GM12878 (cell line): ENCODE measurements at regions not wholly inside any gene's neighbourhood (a gene's known extent, or its start where the extent isn't known, plus 50 kb on each side); places are given as distances from the start of the nearest gene placed in this dataset.

Experiments used
- ATAC-seq: fragments of 200-7000 bp; cut with Tn5 transposase; 3 replicates; pipeline ENCODE4 v1.9.1; 2020; ENCODE audit warnings: mild to moderate bottlenecking, moderate library complexity
- BruUV-seq: library from RNA; stranded (reverse); fragments of 400-500 nt; replicated peaks from 2 replicates; lab custom pipeline; 2021; lab: Mats Ljungman, UMichigan
- CTCF ChIA-PET: fragments of 300-600 bp; sonication (Branson Sonifier 250); formaldehyde crosslinking; extraction: SDS; loops from one replicate; lab custom pipeline; 2021; ENCODE audit warnings: inconsistent platforms; lab: Yijun Ruan, JAX
- POLR2A ChIA-PET: fragments of 350-600 bp; formaldehyde crosslinking; extraction: SDS; loops from one replicate; lab custom pipeline; 2021; ENCODE audit warnings: inconsistent platforms; lab: Charles Lee
- RAD21 ChIA-PET: fragments of 300-600 bp; sonication (Branson Sonifier 250); formaldehyde crosslinking; loops from one replicate; lab custom pipeline; 2023; ENCODE audit warnings: antibody characterized with exemption; ENCODE audit not compliant: unreplicated experiment; lab: Charles Lee
- SMC1A ChIA-PET: fragments of 300-600 bp; sonication (Branson Sonifier 250); formaldehyde crosslinking; loops from one replicate; lab custom pipeline; 2023; ENCODE audit not compliant: unreplicated experiment, uncharacterized antibody; lab: Charles Lee
- DNase-seq: peaks from one replicate; pipeline ENCODE4 v3.0.0-alpha.2; 2011; ENCODE audit warnings: low read depth, low spot score
- FAIRE-seq: peaks from 3 replicates; lab custom pipeline; 2011; peaks lifted over from hg19 to GRCh38; lab: Jason Lieb, UNC
- H2AFZ ChIP-seq: 2 replicates; pipeline ENCODE4 v1.6.0; 2011; ENCODE audit warnings: low read depth, low read length, control low read depth; ENCODE audit not compliant: control insufficient read depth
- H3K27ac ChIP-seq: 2 replicates; pipeline ENCODE4 v1.5.1; 2011; ENCODE audit warnings: control low read depth; ENCODE audit not compliant: control insufficient read depth, insufficient read depth
- H3K27me3 ChIP-seq, 2 experiments: replicated peaks in 1 of 2; 2 replicates each; pipeline versions ENCODE4 v1.6.0 to v1.6.1; 2011; ENCODE audit warnings: low read length in 1 of 2; ENCODE audit not compliant: control insufficient read depth in 2 of 2, insufficient read depth in 2 of 2
- H3K36me3 ChIP-seq, 2 experiments: 2 replicates each; pipeline ENCODE4 v1.5.1; 2011; ENCODE audit warnings: low read length in 1 of 2; ENCODE audit not compliant: control insufficient read depth in 2 of 2, insufficient read depth in 2 of 2
- H3K4me1 ChIP-seq: 2 replicates; pipeline ENCODE4 v1.6.1; 2011; ENCODE audit warnings: mild to moderate bottlenecking, low read length, moderate library complexity, mixed read lengths; ENCODE audit not compliant: control insufficient read depth, insufficient read depth
- H3K4me2 ChIP-seq: 2 replicates; pipeline ENCODE4 v1.6.0; 2011; ENCODE audit warnings: control low read depth; ENCODE audit not compliant: control insufficient read depth, insufficient read depth
- H3K4me3 ChIP-seq: fragments of 200-600 bp; sonication (generic); 2 replicates; pipeline ENCODE4 v1.5.1; 2016
- H3K79me2 ChIP-seq: 2 replicates; pipeline ENCODE4 v1.6.0; 2011; ENCODE audit warnings: low read length; ENCODE audit not compliant: control insufficient read depth, insufficient read depth
- H3K9ac ChIP-seq: 2 replicates; pipeline ENCODE4 v1.8.0; 2011; ENCODE audit warnings: low read length, control low read depth, mixed read lengths; ENCODE audit not compliant: control insufficient read depth, insufficient read depth
- H3K9me3 ChIP-seq: replicated peaks from 3 replicates; pipeline ENCODE4 v1.5.1; 2011; ENCODE audit warnings: mild to moderate bottlenecking, low read length; ENCODE audit not compliant: control insufficient read depth, insufficient read depth
- H4K20me1 ChIP-seq: 2 replicates; pipeline ENCODE4 v1.6.0; 2011; ENCODE audit not compliant: control insufficient read depth, insufficient read depth
- ATF2 ChIP-seq: IDR thresholded peaks from 2 replicates; pipeline ENCODE4 v1.6.1; 2012; ENCODE audit warnings: low read length, inconsistent platforms
- BCL3 ChIP-seq: IDR thresholded peaks from 2 replicates; pipeline ENCODE4 v1.6.1; 2011; ENCODE audit warnings: borderline replicate concordance, low read depth, mild to moderate bottlenecking, moderate library complexity, low read length; ENCODE audit not compliant: insufficient read depth, poor library complexity, severe bottlenecking
- LARP7 ChIP-seq: fragments of 450-650 bp; IDR thresholded peaks from 2 replicates; pipeline ENCODE4 v1.6.1; 2017; ENCODE audit warnings: mild to moderate bottlenecking
- NFYA ChIP-seq: IDR thresholded peaks from 2 replicates; pipeline ENCODE4 v1.6.1; 2011; ENCODE audit warnings: low read depth, mild to moderate bottlenecking, low read length, improper control_type of control experiment, borderline replicate concordance
- WGBS: methylation state at CpG from one replicate; pipeline ENCODE4 v1.1.6; 2016; ENCODE audit warnings: low lambda C conversion rate; ENCODE audit not compliant: insufficient replicate concordance, insufficient coverage; ENCODE audit errors: missing lambda C conversion rate; 5-methylcytosine and 5-hydroxymethylcytosine counted together
- in situ Hi-C: fragments of 300-500 bp; cut with MboI; formaldehyde crosslinking; loops from 9 replicates; pipeline ENCODE4 v1.14.3; 2018; ENCODE audit warnings: mixed read lengths
- intact Hi-C: fragments of 100-400 bp; cut with micrococcal nuclease; formaldehyde crosslinking; loops from one replicate; pipeline ENCODE4 v1.14.2; 2022; ENCODE audit not compliant: unreplicated experiment

- ChIA-PET CTCF (interaction anchor here (1.5 kb wide), 1 partner anchor 11 kb away, joined by 5 read pairs; no protein-coding TSS in a partner anchor), SMC1A (interaction anchor here (1.0 kb wide), 1 partner anchor 12 kb away, joined by 3 read pairs; no protein-coding TSS in a partner anchor)
- in situ Hi-C loops, result no loop called here
These were observed 107.9 kb upstream of the SELENOP start for GRCh38 chr5:42919600-42919999.

More at GRCh38 chr5:42919600-42919999, 107.9 kb upstream of the SELENOP start:
- no peak for DNase-seq
- Histone ChIP-seq H3K36me3 (no peaks in the 10 kb centered on the region), H3K4me1 (no peaks in the 10 kb centered on the region), H3K4me2 (no peak overlapping the region), H3K27me3 (no peaks in the 10 kb centered on the region), H4K20me1 (no peaks in the 10 kb centered on the region)
- no peak for FAIRE-seq
- WGBS, result 26% methylated on average over 3 of the region's 3 CpGs
- RAD21 ChIA-PET, result no interaction called here
- POLR2A ChIA-PET, result no interaction called here
- no peak for ATAC-seq
- intact Hi-C loops, result no loop called here
- no TSS peak for BruUV-seq
- no peak for TF ChIP-seq BCL3
- TF ChIP-seq NFYA, result no peak
- no peak for TF ChIP-seq ATF2
- no peak for TF ChIP-seq LARP7
- TF ChIP-seq, all 136 proteins: peak for 0
- H3K27ac ChIP-seq, result no peak overlapping the region
- no peak overlapping the region for H3K9ac ChIP-seq
- H3K9me3 ChIP-seq, result no peaks in the 10 kb centered on the region; the same call in 2 of the 3 replicates
- no peak overlapping the region for H2AFZ ChIP-seq
- H3K79me2 ChIP-seq, result no peaks in the 10 kb centered on the region
- H3K4me3 ChIP-seq, result no peak overlapping the region
